PC-9 (cell line): ENCODE measurements at regions not wholly inside any gene's neighbourhood (a gene's known extent, or its start where the extent isn't known, plus 50 kb on each side); places are given as distances from the start of the nearest gene placed in this dataset.
"Not testable (repeated sequence)": the region's sequence is repeated elsewhere in the genome, so short reads cannot be mapped to it uniquely, and the experiment has no call there.

Source experiments
- EZH2 ChIP-seq: fragments of 200-600 bp; sonication (generic); IDR thresholded peaks from 2 replicates; pipeline ENCODE4 v1.8.0; 2017; ENCODE audit warnings: antibody characterized with exemption, low read depth
- TF ChIP-seq, protein P1 (sequence below): fragments of 200-600 bp; sonication (generic); conservative IDR thresholded peaks from 2 replicates; pipeline ENCODE4 v1.6.1; 2017; ENCODE audit warnings: mixed run types, antibody characterized with exemption, mild to moderate bottlenecking, moderate library complexity

DNA sequence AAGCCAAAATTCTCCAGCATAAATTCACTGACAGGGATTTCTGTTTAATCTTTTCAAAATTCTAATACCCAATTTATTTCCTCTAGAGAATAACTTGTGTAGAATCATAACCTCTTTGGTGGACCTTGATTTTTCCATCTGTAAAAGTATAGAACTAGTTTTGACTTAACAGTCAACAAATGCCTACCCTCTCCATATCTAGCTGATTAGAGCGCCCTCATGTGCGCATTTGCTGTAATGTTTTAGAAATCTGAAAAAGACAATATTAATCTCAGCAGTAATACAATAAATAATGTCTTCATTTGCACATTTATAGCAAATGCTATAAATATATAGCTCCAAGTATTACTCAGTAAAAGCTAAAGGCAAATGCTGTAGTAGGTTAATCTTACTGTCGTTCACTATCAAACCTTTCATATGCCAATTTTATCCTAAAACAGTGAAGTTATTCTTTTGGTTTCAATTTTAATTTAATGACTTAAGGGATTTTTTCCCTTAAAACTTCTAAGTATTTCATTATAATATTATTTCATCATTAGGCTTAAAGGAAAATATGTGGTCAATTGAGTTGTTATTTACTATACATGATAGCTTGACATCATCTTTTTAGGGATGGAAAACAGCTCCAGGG, 153.6 kb upstream of the EFCAB3 start:
- TF ChIP-seq, protein P1, sequence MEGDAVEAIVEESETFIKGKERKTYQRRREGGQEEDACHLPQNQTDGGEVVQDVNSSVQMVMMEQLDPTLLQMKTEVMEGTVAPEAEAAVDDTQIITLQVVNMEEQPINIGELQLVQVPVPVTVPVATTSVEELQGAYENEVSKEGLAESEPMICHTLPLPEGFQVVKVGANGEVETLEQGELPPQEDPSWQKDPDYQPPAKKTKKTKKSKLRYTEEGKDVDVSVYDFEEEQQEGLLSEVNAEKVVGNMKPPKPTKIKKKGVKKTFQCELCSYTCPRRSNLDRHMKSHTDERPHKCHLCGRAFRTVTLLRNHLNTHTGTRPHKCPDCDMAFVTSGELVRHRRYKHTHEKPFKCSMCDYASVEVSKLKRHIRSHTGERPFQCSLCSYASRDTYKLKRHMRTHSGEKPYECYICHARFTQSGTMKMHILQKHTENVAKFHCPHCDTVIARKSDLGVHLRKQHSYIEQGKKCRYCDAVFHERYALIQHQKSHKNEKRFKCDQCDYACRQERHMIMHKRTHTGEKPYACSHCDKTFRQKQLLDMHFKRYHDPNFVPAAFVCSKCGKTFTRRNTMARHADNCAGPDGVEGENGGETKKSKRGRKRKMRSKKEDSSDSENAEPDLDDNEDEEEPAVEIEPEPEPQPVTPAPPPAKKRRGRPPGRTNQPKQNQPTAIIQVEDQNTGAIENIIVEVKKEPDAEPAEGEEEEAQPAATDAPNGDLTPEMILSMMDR: peak; percentile 73
- not testable (repeated sequence) for TF ChIP-seq EZH2
